NCI-H526 treated with DMSO at 0.1 percent for 48 hours (cell line): ENCODE measurements at regions not wholly inside any gene's neighbourhood (a gene's known extent, or its start where the extent isn't known, plus 50 kb on each side); places are given as distances from the start of the nearest gene placed in this dataset.
A peak's percentile ranks its signal among the peaks of the same experiment; 100 is the strongest.

Experiments used
- DNase-seq: peaks from one replicate; lab custom pipeline; 2025; lab: John Stamatoyannopoulos, UW

- DNase-seq = no peak
Observed at GRCh38 chr1:60430375-60430774, 356.8 kb upstream of the C1orf87 start.

- DNase-seq = no peak
Observed at GRCh38 chr1:60428127-60428526, 354.6 kb upstream of the C1orf87 start.

GRCh38 chr1:60427701-60428100 is 354.1 kb upstream of the C1orf87 start:
- no peak for DNase-seq

GRCh38 chr1:60427194-60427593 is 353.6 kb upstream of the C1orf87 start:
- DNase-seq = no peak

- DNase-seq = peak; percentile 6
Observed at GRCh38 chr1:60425528-60425927, 352.0 kb upstream of the C1orf87 start.

GRCh38 chr1:60423146-60423780 is 349.7 kb upstream of the C1orf87 start:
- DNase-seq = no peak

GRCh38 chr1:60421965-60422364 is 348.4 kb upstream of the C1orf87 start:
- DNase-seq = no peak

- no peak for DNase-seq
Observed at GRCh38 chr1:60419023-60419422, 345.5 kb upstream of the C1orf87 start.

GRCh38 chr1:60415696-60416095 is 342.1 kb upstream of the C1orf87 start:
- DNase-seq = no peak

GRCh38 chr1:60413091-60413490 is 339.5 kb upstream of the C1orf87 start:
- DNase-seq = no peak

GRCh38 chr1:60411591-60411990 is 338.0 kb upstream of the C1orf87 start:
- no peak for DNase-seq

GRCh38 chr1:60402816-60403215 is 329.2 kb upstream of the C1orf87 start:
- DNase-seq = no peak

GRCh38 chr1:60402216-60402615 is 328.6 kb upstream of the C1orf87 start:
- no peak for DNase-seq

GRCh38 chr1:60394436-60394835 is 320.9 kb upstream of the C1orf87 start:
- no peak for DNase-seq

- no peak for DNase-seq
Observed at GRCh38 chr1:60390593-60391282, 317.2 kb upstream of the C1orf87 start.

GRCh38 chr1:60388092-60388987 is 314.8 kb upstream of the C1orf87 start:
- DNase-seq = no peak

GRCh38 chr1:60387175-60387574 is 313.6 kb upstream of the C1orf87 start:
- no peak for DNase-seq

GRCh38 chr1:60386249-60386648 is 312.7 kb upstream of the C1orf87 start:
- no peak for DNase-seq

- no peak for DNase-seq
Observed at GRCh38 chr1:60376196-60376595, 302.6 kb upstream of the C1orf87 start.

GRCh38 chr1:60374537-60374936 is 301.0 kb upstream of the C1orf87 start:
- no peak for DNase-seq

- no peak for DNase-seq
Observed at GRCh38 chr1:60367532-60367931, 294.0 kb upstream of the C1orf87 start.

GRCh38 chr1:60359431-60359830 is 285.9 kb upstream of the C1orf87 start:
- no peak for DNase-seq

- no peak for DNase-seq
Observed at GRCh38 chr1:60350531-60350930, 277.0 kb upstream of the C1orf87 start.
